ENCODE measurements at regions not wholly inside any gene's neighbourhood (a gene's known extent, or its start where the extent isn't known, plus 50 kb on each side); places are given as distances from the start of the nearest gene placed in this dataset.
"Not testable (repeated sequence)": the region's sequence is repeated elsewhere in the genome, so short reads cannot be mapped to it uniquely, and the experiment has no call there.

DNA sequence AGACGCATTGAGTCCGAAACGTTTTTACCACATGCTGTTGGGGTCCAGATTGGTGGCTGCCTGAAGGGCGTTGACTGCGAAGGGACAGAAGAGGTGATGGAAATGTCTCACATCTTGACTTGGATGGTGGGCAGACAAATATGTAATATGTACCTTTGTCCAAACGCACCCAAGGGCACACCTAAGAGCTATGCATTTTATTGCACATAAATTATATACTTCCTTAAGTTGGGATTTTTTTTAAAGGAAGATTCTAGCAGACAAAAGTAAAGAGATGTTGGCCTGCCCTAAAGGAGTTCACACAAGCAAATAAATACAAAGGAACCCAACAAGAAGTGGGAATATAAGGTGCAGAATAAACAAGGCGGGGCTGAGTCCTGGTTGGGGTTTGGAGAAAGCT is 91.1 kb upstream of the TBL1X start:
- Histone ChIP-seq H3K27ac (no peak overlapping the region), H3K4me3 (no peak overlapping the region), H3K36me3 (ENCODE audit: insufficient read depth in 1 of 2, low read depth in 1 of 2) (no peaks in the 10 kb centered on the region), H3K4me1 (no peaks in the 10 kb centered on the region), H3K27me3 (ENCODE audit: insufficient read depth in 3 of 3, low read length in 2 of 3) (no peaks in the 10 kb centered on the region), H3K9me3 (no peaks in the 10 kb centered on the region)
- DNase-seq = no peak
- intact Hi-C loops (cut with DNase I) = no loop called here
- ATAC-seq = no peak
- TF ChIP-seq, protein P1, sequence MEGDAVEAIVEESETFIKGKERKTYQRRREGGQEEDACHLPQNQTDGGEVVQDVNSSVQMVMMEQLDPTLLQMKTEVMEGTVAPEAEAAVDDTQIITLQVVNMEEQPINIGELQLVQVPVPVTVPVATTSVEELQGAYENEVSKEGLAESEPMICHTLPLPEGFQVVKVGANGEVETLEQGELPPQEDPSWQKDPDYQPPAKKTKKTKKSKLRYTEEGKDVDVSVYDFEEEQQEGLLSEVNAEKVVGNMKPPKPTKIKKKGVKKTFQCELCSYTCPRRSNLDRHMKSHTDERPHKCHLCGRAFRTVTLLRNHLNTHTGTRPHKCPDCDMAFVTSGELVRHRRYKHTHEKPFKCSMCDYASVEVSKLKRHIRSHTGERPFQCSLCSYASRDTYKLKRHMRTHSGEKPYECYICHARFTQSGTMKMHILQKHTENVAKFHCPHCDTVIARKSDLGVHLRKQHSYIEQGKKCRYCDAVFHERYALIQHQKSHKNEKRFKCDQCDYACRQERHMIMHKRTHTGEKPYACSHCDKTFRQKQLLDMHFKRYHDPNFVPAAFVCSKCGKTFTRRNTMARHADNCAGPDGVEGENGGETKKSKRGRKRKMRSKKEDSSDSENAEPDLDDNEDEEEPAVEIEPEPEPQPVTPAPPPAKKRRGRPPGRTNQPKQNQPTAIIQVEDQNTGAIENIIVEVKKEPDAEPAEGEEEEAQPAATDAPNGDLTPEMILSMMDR (IDR thresholded peaks at IDR 0.05) = no peak
- WGBS, 3 donors = 79 to 94% (median 87%) methylated on average over 7 of the region's 7 CpGs

DNA sequence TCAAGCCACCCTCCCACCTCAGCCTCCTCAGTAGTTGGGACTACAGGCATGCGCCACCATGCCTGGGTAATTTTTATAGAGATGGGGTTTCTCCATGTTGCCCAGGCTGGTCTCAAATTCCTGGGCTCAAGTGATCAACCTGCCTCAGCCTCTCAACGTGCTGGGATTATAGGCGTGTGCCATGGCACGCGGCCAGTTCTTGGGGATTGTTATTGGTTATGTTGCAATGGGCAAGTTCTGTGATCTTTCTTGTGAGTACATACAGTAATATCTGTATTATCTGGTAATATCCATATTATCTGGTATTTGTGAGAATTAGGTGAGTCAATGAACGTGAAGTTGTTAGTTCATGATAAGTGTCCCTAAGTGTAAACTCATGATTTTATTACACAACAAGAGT is 90.3 kb upstream of the TBL1X start:
- no peaks in the 10 kb centered on the region for H3K4me1 ChIP-seq
- H3K9me3 ChIP-seq = no peaks in the 10 kb centered on the region
- H3K4me3 ChIP-seq = no peak overlapping the region
- intact Hi-C loops (cut with DNase I) = no loop called here
- TF ChIP-seq, protein P1 (IDR thresholded peaks at IDR 0.05) = no peak
- 62 to 76% (median 67%) methylated on average over 6 of the region's 6 CpGs for WGBS, 3 donors
- no peaks in the 10 kb centered on the region for H3K27me3 ChIP-seq (ENCODE audit: insufficient read depth in 3 of 3, low read length in 2 of 3)
- H3K36me3 ChIP-seq (ENCODE audit: insufficient read depth in 1 of 2, low read depth in 1 of 2) = no peaks in the 10 kb centered on the region
- no peak overlapping the region for H3K27ac ChIP-seq
- ATAC-seq (no peak), DNase-seq (no peak)

DNA sequence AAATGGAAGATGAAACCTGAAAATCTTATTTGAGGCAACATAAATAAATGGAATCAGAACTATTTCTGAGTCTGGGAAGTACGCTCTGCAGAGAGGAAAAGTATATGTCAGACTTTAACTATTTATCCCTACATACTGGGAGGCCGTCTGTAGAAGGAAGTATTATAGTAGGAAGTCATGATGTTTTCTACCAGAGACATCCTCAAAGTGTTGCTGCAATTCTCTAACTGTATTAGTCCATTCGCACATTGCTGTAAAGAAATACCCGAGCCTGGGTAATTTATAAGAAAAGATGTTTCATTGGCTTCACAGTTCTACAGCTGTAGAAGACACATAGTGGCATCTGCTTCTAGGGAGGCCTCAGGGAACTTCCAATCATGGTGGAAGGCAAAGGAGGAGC is 88.7 kb upstream of the TBL1X start:
- WGBS, 3 donors = 86 to 97% (median 87%) methylated on average over 4 of the region's 4 CpGs
- TF ChIP-seq, protein P1 (IDR thresholded peaks at IDR 0.05) = no peak
- intact Hi-C loops (cut with DNase I) = no loop called here
- no peak for DNase-seq
- ATAC-seq = no peak
- no peak overlapping the region for H3K27ac ChIP-seq
- H3K4me3 ChIP-seq = no peak overlapping the region
- peaks cover 0 to 7% (median 0%) of the 10 kb centered on the region in 3 donors for H3K27me3 ChIP-seq (ENCODE audit: insufficient read depth in 3 of 3, low read length in 2 of 3)
- H3K4me1 ChIP-seq = no peaks in the 10 kb centered on the region
- H3K36me3 ChIP-seq (ENCODE audit: insufficient read depth in 1 of 2, low read depth in 1 of 2) = no peaks in the 10 kb centered on the region
- no peaks in the 10 kb centered on the region for H3K9me3 ChIP-seq

DNA sequence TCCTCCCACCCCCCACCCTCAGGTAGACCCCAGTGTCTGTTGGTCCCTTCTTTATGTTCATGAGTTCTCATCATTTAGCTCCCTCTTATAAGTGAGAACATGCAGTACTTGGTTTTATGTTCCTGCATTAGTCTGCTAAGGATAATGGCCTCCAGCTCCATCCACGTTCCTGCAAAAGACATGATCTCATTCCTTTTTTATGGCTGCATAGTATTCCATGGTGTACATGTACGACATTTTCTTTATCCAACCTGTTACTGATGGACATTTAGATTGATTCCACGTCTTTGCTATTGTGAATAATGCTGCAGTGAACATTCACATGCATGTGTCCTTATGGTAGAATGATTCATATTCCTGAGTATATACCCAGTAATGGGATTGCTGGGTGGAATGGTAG is 87.6 kb upstream of the TBL1X start:
- H3K4me3 ChIP-seq; ATAC-seq; DNase-seq; intact Hi-C loops (cut with DNase I); H3K9me3 ChIP-seq; H3K36me3 ChIP-seq (ENCODE audit: insufficient read depth in 1 of 2, low read depth in 1 of 2); H3K27ac ChIP-seq; H3K4me1 ChIP-seq; H3K27me3 ChIP-seq (ENCODE audit: insufficient read depth in 3 of 3, low read length in 2 of 3): not testable (repeated sequence)
- 81 to 97% (median 93%) methylated on average over 3 of the region's 3 CpGs for WGBS, 3 donors

DNA sequence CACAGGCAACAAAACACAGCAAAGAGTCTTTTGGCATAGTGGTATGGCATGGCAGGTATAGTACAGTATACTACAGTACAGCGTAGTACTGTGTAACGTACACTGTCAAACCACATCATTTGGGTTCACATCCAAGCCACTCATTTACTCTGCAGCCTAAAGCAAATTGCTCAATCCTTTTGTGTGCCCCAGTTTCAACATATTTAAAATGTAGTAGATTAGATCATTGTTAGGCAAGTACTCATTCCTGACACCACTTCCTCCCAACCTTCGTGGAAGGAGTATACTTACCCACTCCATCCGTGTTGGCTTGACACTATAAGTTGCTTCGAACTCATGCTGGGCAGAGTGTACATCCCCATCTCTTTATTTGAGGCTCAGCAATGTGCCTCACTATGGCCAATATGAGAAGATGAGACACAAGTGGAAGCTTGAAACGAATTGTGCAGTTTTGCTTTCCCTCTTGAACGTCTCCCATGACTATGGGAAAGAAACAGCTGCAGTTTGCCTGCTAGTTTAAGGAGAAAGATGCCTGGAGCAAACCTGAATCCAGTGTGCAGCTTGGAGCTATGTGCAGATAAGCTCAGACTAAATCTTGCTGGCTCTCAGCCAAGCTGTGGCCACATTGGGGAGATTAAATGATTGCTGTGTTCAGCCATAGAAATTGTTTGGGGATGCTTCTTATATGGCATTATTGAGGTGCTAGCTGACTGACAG is 85.7 kb upstream of the TBL1X start:
- Histone ChIP-seq H3K4me3 (no peak overlapping the region), H3K4me1 (no peaks in the 10 kb centered on the region), H3K36me3 (ENCODE audit: insufficient read depth in 1 of 2, low read depth in 1 of 2) (no peaks in the 10 kb centered on the region), H3K27me3 (ENCODE audit: insufficient read depth in 3 of 3, low read length in 2 of 3) (peaks cover 0 to 7% (median 0%) of the 10 kb centered on the region in 3 donors), H3K9me3 (no peaks in the 10 kb centered on the region), H3K27ac (no peak overlapping the region)
- TF ChIP-seq, protein P1 (IDR thresholded peaks at IDR 0.05) = no peak
- intact Hi-C loops (cut with DNase I) = no loop called here
- no peak for DNase-seq
- ATAC-seq = no peak
- WGBS, 3 donors = 64 to 69% (median 68%) methylated on average over 7 of the region's 7 CpGs

Data from psoas muscle (tissue), 7 donors.